ENCODE measurements at regions not wholly inside any gene's neighbourhood (a gene's known extent, or its start where the extent isn't known, plus 50 kb on each side); places are given as distances from the start of the nearest gene placed in this dataset.

GRCh38 chrX:28491322-28491721 lies 95.9 kb upstream of the IL1RAPL1 start (continued):
- no peak for TF ChIP-seq STAT6 (CRISPR knock-in tag; conservative IDR thresholded peaks at IDR 0.05; ENCODE audit: low read depth)
- no peak for TF ChIP-seq E2F4 (CRISPR knock-in tag; IDR thresholded peaks at IDR 0.05; ENCODE audit: borderline replicate concordance, low read depth)

- H3K4me3 Mint-ChIP-seq, result no peak overlapping the region
- POLR2A ChIA-PET, result no interaction called here
- no peaks in the 10 kb centered on the region for H3K36me3 Mint-ChIP-seq
- H3K4me1 Mint-ChIP-seq, result peaks cover 22% of the 10 kb centered on the region
- H3K27ac Mint-ChIP-seq, result no peak overlapping the region
- no peaks in the 10 kb centered on the region for H3K9me3 Mint-ChIP-seq
- no peak for ATAC-seq
- DNase-seq (ENCODE audit: low spot score), result no peak
- TF ChIP-seq ZNF532 (CRISPR knock-in tag; IDR thresholded peaks at IDR 0.05; ENCODE audit: borderline replicate concordance), result no peak
- TF ChIP-seq MAX (CRISPR knock-in tag; IDR thresholded peaks at IDR 0.05), result no peak
- TF ChIP-seq MLX (CRISPR knock-in tag; IDR thresholded peaks at IDR 0.05), result no peak
- no peak for TF ChIP-seq ZNF138 (CRISPR knock-in tag; conservative IDR thresholded peaks at IDR 0.05)
- TF ChIP-seq AFF4 (CRISPR knock-in tag; IDR thresholded peaks at IDR 0.05; ENCODE audit: borderline replicate concordance), result no peak
- TF ChIP-seq USF1 (CRISPR knock-in tag; IDR thresholded peaks at IDR 0.05), result no peak
- TF ChIP-seq SMAD3 (CRISPR knock-in tag; IDR thresholded peaks at IDR 0.05; ENCODE audit: borderline replicate concordance), result no peak
- no peak for TF ChIP-seq ZNF671 (CRISPR knock-in tag; IDR thresholded peaks at IDR 0.05)
- no peak for TF ChIP-seq ETV6 (CRISPR knock-in tag; IDR thresholded peaks at IDR 0.05)
- H3K27me3 Mint-ChIP-seq (ENCODE audit: low read depth), result peaks cover 24% of the 10 kb centered on the region
- CTCF ChIA-PET, result no interaction called here
Observed at GRCh38 chrX:28491941-28492340, 95.3 kb upstream of the IL1RAPL1 start.

Data from WTC11 (cell line).